GM23338 (cell line): ENCODE measurements at regions not wholly inside any gene's neighbourhood (a gene's known extent, or its start where the extent isn't known, plus 50 kb on each side); places are given as distances from the start of the nearest gene placed in this dataset.

Experiments
- ATAC-seq: fragments of 200-7000 bp; cut with Tn5 transposase; 3 replicates; pipeline ENCODE4 v1.9.1; 2020
- DNase-seq: peaks from one replicate; pipeline ENCODE4 v3.0.0-alpha.2; 2015; ENCODE audit warnings: low spot score
- H2AFZ ChIP-seq: fragments of 200-600 bp; sonication (generic); 2 replicates; pipeline ENCODE4 v1.8.0; 2016; ENCODE audit warnings: antibody characterized with exemption, mild to moderate bottlenecking, moderate library complexity
- H3F3A ChIP-seq: fragments of 200-600 bp; sonication (generic); replicated peaks from 2 replicates; pipeline ENCODE4 v1.8.0; 2017; ENCODE audit warnings: antibody characterized with exemption, mixed run types, low read depth
- H3K27ac ChIP-seq: fragments of 200-600 bp; sonication (generic); 2 replicates; pipeline ENCODE4 v1.6.1; 2016; ENCODE audit warnings: low read depth
- H3K27me3 ChIP-seq: fragments of 200-600 bp; sonication (generic); 2 replicates; pipeline ENCODE4 v1.8.0; 2016; ENCODE audit warnings: mild to moderate bottlenecking, mixed run types, moderate library complexity; ENCODE audit not compliant: insufficient read depth
- H3K36me3 ChIP-seq: fragments of 200-600 bp; sonication (generic); 2 replicates; pipeline ENCODE4 v1.8.0; 2016; ENCODE audit warnings: mild to moderate bottlenecking; ENCODE audit not compliant: insufficient read depth
- H3K4me1 ChIP-seq: fragments of 200-600 bp; sonication (generic); 2 replicates; pipeline ENCODE4 v1.8.0; 2016; ENCODE audit warnings: mild to moderate bottlenecking, moderate library complexity; ENCODE audit not compliant: insufficient read depth
- H3K4me2 ChIP-seq: fragments of 200-600 bp; sonication (generic); 2 replicates; pipeline ENCODE4 v1.7.1; 2017; ENCODE audit warnings: mixed run types
- H3K4me3 ChIP-seq: fragments of 200-600 bp; sonication (generic); 2 replicates; pipeline ENCODE4 v1.6.1; 2016; ENCODE audit warnings: mixed run types
- H3K79me2 ChIP-seq: fragments of 200-600 bp; sonication (generic); replicated peaks from 2 replicates; pipeline ENCODE4 v1.8.0; 2017; ENCODE audit warnings: mild to moderate bottlenecking; ENCODE audit not compliant: insufficient read depth
- H3K9me2 ChIP-seq: fragments of 200-600 bp; sonication (generic); 2 replicates; pipeline ENCODE4 v1.8.0; 2017; ENCODE audit not compliant: insufficient read depth
- H4K20me1 ChIP-seq: fragments of 200-600 bp; sonication (generic); replicated peaks from 2 replicates; pipeline ENCODE4 v1.8.0; 2017; ENCODE audit warnings: mild to moderate bottlenecking; ENCODE audit not compliant: insufficient read depth
- H3K27ac Mint-ChIP-seq: 2 replicates; pipeline ENCODE4 v1.8.0; 2020; ENCODE audit warnings: inconsistent platforms, mild to moderate bottlenecking, moderate library complexity, mixed read lengths
- H3K27me3 Mint-ChIP-seq: 3 replicates; pipeline ENCODE4 v1.8.0; 2022; ENCODE audit warnings: low read depth, mild to moderate bottlenecking, moderate library complexity, mixed read lengths, inconsistent platforms; ENCODE audit not compliant: insufficient read depth, poor library complexity
- H3K36me3 Mint-ChIP-seq: 3 replicates; pipeline ENCODE4 v1.8.0; 2021; ENCODE audit warnings: low read depth, mild to moderate bottlenecking, inconsistent platforms, moderate library complexity, mixed read lengths
- H3K4me1 Mint-ChIP-seq: 3 replicates; pipeline ENCODE4 v1.8.0; 2020; ENCODE audit warnings: mild to moderate bottlenecking, inconsistent platforms, mixed read lengths
- H3K4me3 Mint-ChIP-seq: 3 replicates; pipeline ENCODE4 v1.8.0; 2021; ENCODE audit warnings: moderate library complexity, mild to moderate bottlenecking, inconsistent platforms, mixed read lengths
- H3K9me3 Mint-ChIP-seq: 3 replicates; pipeline ENCODE4 v1.8.0; 2020; ENCODE audit warnings: moderate library complexity, mild to moderate bottlenecking, inconsistent platforms, mixed read lengths
- CREB1 ChIP-seq: fragments of 250-450 bp; sonication (Bioruptor Pico); IDR thresholded peaks from 2 replicates; pipeline ENCODE4 v1.5.0; 2020; ENCODE audit warnings: low read depth, mild to moderate bottlenecking, moderate library complexity
- EZH2 ChIP-seq: fragments of 200-600 bp; sonication (generic); IDR thresholded peaks from one replicate; pipeline ENCODE4 v1.8.0; 2017; ENCODE audit warnings: antibody characterized with exemption, mild to moderate bottlenecking, low read depth; ENCODE audit not compliant: unreplicated experiment
- EZH2phosphoT487 ChIP-seq: fragments of 200-600 bp; sonication (generic); IDR thresholded peaks from one replicate; pipeline ENCODE4 v1.8.1; 2018; ENCODE audit warnings: antibody characterized with exemption; ENCODE audit not compliant: unreplicated experiment
- JUNB ChIP-seq: IDR thresholded peaks from one replicate; pipeline ENCODE4 v1.6.1; 2016; ENCODE audit warnings: antibody characterized with exemption; ENCODE audit not compliant: unreplicated experiment
- NANOG ChIP-seq: IDR thresholded peaks from 2 replicates; pipeline ENCODE4 v1.6.1; 2016; ENCODE audit warnings: antibody characterized with exemption, borderline replicate concordance
- POLR2AphosphoS5 ChIP-seq: IDR thresholded peaks from 2 replicates; pipeline ENCODE4 v1.6.1; 2016; ENCODE audit warnings: antibody characterized with exemption, low read depth
- STAT1 ChIP-seq: IDR thresholded peaks from one replicate; pipeline ENCODE4 v1.6.1; 2016; ENCODE audit warnings: antibody characterized with exemption; ENCODE audit not compliant: unreplicated experiment
- ZNF114 ChIP-seq: fragments of 250-450 bp; sonication (Bioruptor Pico); IDR thresholded peaks from 2 replicates; pipeline ENCODE4 v1.5.0; 2020; ENCODE audit warnings: mild to moderate bottlenecking, moderate library complexity
- ZNF331 ChIP-seq: fragments of 250-450 bp; sonication (Bioruptor Pico); IDR thresholded peaks from 2 replicates; pipeline ENCODE4 v1.5.0; 2020; ENCODE audit warnings: low read depth, mild to moderate bottlenecking, moderate library complexity
- TF ChIP-seq, protein P1 (sequence below): fragments of 250-450 bp; sonication (Bioruptor Pico); IDR thresholded peaks from 2 replicates; pipeline ENCODE4 v1.5.0; 2020; ENCODE audit warnings: mild to moderate bottlenecking, moderate library complexity
- TF ChIP-seq, protein P2 (sequence below), 2 experiments: fragments of 200-600 bp in 1 of 2; sonication (generic) in 1 of 2; conservative IDR thresholded peaks; 2 replicates each; pipeline versions ENCODE4 v1.5.1 to v1.6.1; 2016 to 2017; ENCODE audit warnings: antibody characterized with exemption in 2 of 2, low read depth in 2 of 2, mild to moderate bottlenecking in 2 of 2, moderate library complexity in 1 of 2
- TF ChIP-seq, protein P3 (sequence below): IDR thresholded peaks from 2 replicates; pipeline ENCODE4 v1.6.1; 2016; ENCODE audit warnings: antibody characterized with exemption
- TF ChIP-seq, protein P4 (sequence below): IDR thresholded peaks from one replicate; pipeline ENCODE4 v1.6.1; 2018; ENCODE audit warnings: antibody characterized with exemption; ENCODE audit not compliant: unreplicated experiment

DNA sequence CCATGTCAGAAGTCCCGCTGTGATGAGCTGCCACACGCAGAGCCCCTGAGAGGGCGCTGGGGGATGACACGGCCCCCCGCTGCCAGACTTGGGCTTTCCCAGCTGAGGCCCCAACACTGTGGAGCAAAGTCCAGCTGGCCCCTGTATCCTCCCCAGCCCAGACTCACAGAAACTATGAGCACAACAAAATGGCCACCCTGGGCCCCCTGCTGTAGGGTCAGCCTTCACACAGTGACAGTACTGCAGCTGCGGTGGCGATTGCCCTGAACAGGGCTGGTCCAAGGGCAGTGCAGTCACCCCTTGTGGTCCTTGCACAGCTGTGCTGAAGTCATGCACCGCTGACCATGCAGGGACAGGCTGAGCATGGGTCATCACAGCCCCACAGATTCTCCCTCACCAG is 78.2 kb upstream of the CST7 start:
- Histone ChIP-seq H3K9me2 (no peaks in the 10 kb centered on the region), H3K27me3 (no peaks in the 10 kb centered on the region), H3K4me1 (no peaks in the 10 kb centered on the region), H4K20me1 (no peaks in the 10 kb centered on the region), H3K4me2 (no peak overlapping the region), H2AFZ (no peak overlapping the region), H3K36me3 (no peaks in the 10 kb centered on the region), H3K4me3 (no peak overlapping the region), H3K27ac (no peak overlapping the region), H3F3A (no peaks in the 10 kb centered on the region), H3K79me2 (no peaks in the 10 kb centered on the region)
- Mint-ChIP-seq H3K4me3 (no peak overlapping the region), H3K27me3 (peaks cover 3% of the 10 kb centered on the region), H3K27ac (no peak overlapping the region), H3K36me3 (peaks cover 2% of the 10 kb centered on the region; the same call in 2 of the 3 replicates), H3K4me1 (no peaks in the 10 kb centered on the region), H3K9me3 (peaks cover 12% of the 10 kb centered on the region)
- no peak for ATAC-seq
- no peak for DNase-seq
- no peak for TF ChIP-seq STAT1
- TF ChIP-seq POLR2AphosphoS5: no peak
- TF ChIP-seq CREB1 (CRISPR knock-in tag): no peak
- no peak for TF ChIP-seq JUNB
- TF ChIP-seq EZH2: no peak
- TF ChIP-seq, protein P1, sequence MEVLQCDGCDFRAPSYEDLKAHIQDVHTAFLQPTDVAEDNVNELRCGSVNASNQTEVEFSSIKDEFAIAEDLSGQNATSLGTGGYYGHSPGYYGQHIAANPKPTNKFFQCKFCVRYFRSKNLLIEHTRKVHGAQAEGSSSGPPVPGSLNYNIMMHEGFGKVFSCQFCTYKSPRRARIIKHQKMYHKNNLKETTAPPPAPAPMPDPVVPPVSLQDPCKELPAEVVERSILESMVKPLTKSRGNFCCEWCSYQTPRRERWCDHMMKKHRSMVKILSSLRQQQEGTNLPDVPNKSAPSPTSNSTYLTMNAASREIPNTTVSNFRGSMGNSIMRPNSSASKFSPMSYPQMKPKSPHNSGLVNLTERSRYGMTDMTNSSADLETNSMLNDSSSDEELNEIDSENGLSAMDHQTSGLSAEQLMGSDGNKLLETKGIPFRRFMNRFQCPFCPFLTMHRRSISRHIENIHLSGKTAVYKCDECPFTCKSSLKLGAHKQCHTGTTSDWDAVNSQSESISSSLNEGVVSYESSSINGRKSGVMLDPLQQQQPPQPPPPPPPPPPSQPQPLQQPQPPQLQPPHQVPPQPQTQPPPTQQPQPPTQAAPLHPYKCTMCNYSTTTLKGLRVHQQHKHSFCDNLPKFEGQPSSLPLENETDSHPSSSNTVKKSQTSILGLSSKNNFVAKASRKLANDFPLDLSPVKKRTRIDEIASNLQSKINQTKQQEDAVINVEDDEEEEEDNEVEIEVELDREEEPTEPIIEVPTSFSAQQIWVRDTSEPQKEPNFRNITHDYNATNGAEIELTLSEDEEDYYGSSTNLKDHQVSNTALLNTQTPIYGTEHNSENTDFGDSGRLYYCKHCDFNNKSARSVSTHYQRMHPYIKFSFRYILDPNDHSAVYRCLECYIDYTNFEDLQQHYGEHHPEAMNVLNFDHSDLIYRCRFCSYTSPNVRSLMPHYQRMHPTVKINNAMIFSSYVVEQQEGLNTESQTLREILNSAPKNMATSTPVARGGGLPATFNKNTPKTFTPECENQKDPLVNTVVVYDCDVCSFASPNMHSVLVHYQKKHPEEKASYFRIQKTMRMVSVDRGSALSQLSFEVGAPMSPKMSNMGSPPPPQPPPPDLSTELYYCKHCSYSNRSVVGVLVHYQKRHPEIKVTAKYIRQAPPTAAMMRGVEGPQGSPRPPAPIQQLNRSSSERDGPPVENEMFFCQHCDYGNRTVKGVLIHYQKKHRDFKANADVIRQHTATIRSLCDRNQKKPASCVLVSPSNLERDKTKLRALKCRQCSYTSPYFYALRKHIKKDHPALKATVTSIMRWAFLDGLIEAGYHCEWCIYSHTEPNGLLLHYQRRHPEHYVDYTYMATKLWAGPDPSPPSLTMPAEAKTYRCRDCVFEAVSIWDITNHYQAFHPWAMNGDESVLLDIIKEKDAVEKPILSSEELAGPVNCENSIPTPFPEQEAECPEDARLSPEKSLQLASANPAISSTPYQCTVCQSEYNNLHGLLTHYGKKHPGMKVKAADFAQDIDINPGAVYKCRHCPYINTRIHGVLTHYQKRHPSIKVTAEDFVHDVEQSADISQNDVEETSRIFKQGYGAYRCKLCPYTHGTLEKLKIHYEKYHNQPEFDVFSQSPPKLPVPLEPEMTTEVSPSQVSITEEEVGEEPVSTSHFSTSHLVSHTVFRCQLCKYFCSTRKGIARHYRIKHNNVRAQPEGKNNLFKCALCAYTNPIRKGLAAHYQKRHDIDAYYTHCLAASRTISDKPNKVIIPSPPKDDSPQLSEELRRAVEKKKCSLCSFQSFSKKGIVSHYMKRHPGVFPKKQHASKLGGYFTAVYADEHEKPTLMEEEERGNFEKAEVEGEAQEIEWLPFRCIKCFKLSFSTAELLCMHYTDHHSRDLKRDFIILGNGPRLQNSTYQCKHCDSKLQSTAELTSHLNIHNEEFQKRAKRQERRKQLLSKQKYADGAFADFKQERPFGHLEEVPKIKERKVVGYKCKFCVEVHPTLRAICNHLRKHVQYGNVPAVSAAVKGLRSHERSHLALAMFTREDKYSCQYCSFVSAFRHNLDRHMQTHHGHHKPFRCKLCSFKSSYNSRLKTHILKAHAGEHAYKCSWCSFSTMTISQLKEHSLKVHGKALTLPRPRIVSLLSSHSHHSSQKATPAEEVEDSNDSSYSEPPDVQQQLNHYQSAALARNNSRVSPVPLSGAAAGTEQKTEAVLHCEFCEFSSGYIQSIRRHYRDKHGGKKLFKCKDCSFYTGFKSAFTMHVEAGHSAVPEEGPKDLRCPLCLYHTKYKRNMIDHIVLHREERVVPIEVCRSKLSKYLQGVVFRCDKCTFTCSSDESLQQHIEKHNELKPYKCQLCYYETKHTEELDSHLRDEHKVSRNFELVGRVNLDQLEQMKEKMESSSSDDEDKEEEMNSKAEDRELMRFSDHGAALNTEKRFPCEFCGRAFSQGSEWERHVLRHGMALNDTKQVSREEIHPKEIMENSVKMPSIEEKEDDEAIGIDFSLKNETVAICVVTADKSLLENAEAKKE (CRISPR knock-in tag): no peak
- TF ChIP-seq NANOG: no peak
- TF ChIP-seq, protein P2, sequence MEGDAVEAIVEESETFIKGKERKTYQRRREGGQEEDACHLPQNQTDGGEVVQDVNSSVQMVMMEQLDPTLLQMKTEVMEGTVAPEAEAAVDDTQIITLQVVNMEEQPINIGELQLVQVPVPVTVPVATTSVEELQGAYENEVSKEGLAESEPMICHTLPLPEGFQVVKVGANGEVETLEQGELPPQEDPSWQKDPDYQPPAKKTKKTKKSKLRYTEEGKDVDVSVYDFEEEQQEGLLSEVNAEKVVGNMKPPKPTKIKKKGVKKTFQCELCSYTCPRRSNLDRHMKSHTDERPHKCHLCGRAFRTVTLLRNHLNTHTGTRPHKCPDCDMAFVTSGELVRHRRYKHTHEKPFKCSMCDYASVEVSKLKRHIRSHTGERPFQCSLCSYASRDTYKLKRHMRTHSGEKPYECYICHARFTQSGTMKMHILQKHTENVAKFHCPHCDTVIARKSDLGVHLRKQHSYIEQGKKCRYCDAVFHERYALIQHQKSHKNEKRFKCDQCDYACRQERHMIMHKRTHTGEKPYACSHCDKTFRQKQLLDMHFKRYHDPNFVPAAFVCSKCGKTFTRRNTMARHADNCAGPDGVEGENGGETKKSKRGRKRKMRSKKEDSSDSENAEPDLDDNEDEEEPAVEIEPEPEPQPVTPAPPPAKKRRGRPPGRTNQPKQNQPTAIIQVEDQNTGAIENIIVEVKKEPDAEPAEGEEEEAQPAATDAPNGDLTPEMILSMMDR (conservative IDR thresholded peaks at IDR 0.05; ENCODE audit: low read depth in 2 of 2): no peak
- no peak for TF ChIP-seq ZNF114 (CRISPR knock-in tag)
- TF ChIP-seq, protein P3, sequence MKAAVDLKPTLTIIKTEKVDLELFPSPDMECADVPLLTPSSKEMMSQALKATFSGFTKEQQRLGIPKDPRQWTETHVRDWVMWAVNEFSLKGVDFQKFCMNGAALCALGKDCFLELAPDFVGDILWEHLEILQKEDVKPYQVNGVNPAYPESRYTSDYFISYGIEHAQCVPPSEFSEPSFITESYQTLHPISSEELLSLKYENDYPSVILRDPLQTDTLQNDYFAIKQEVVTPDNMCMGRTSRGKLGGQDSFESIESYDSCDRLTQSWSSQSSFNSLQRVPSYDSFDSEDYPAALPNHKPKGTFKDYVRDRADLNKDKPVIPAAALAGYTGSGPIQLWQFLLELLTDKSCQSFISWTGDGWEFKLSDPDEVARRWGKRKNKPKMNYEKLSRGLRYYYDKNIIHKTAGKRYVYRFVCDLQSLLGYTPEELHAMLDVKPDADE: no peak
- TF ChIP-seq, protein P4, sequence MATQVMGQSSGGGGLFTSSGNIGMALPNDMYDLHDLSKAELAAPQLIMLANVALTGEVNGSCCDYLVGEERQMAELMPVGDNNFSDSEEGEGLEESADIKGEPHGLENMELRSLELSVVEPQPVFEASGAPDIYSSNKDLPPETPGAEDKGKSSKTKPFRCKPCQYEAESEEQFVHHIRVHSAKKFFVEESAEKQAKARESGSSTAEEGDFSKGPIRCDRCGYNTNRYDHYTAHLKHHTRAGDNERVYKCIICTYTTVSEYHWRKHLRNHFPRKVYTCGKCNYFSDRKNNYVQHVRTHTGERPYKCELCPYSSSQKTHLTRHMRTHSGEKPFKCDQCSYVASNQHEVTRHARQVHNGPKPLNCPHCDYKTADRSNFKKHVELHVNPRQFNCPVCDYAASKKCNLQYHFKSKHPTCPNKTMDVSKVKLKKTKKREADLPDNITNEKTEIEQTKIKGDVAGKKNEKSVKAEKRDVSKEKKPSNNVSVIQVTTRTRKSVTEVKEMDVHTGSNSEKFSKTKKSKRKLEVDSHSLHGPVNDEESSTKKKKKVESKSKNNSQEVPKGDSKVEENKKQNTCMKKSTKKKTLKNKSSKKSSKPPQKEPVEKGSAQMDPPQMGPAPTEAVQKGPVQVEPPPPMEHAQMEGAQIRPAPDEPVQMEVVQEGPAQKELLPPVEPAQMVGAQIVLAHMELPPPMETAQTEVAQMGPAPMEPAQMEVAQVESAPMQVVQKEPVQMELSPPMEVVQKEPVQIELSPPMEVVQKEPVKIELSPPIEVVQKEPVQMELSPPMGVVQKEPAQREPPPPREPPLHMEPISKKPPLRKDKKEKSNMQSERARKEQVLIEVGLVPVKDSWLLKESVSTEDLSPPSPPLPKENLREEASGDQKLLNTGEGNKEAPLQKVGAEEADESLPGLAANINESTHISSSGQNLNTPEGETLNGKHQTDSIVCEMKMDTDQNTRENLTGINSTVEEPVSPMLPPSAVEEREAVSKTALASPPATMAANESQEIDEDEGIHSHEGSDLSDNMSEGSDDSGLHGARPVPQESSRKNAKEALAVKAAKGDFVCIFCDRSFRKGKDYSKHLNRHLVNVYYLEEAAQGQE: no peak
- no peak for TF ChIP-seq ZNF331
- no peak for TF ChIP-seq EZH2phosphoT487
